ENCODE measurements at regions not wholly inside any gene's neighbourhood (a gene's known extent, or its start where the extent isn't known, plus 50 kb on each side); places are given as distances from the start of the nearest gene placed in this dataset.

GRCh38 chr6:106003268-106003987, 82.7 kb upstream of the PRDM1 start:
- TF ChIP-seq, protein P1, sequence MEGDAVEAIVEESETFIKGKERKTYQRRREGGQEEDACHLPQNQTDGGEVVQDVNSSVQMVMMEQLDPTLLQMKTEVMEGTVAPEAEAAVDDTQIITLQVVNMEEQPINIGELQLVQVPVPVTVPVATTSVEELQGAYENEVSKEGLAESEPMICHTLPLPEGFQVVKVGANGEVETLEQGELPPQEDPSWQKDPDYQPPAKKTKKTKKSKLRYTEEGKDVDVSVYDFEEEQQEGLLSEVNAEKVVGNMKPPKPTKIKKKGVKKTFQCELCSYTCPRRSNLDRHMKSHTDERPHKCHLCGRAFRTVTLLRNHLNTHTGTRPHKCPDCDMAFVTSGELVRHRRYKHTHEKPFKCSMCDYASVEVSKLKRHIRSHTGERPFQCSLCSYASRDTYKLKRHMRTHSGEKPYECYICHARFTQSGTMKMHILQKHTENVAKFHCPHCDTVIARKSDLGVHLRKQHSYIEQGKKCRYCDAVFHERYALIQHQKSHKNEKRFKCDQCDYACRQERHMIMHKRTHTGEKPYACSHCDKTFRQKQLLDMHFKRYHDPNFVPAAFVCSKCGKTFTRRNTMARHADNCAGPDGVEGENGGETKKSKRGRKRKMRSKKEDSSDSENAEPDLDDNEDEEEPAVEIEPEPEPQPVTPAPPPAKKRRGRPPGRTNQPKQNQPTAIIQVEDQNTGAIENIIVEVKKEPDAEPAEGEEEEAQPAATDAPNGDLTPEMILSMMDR (IDR thresholded peaks at IDR 0.05; ENCODE audit: insufficient read depth, low read length, poor library complexity, severe bottlenecking) = no peak
- Histone ChIP-seq H3K36me3 (ENCODE audit: control insufficient read depth, insufficient read depth, low read length) (no peaks in the 10 kb centered on the region), H3K27me3 (ENCODE audit: control insufficient read depth, insufficient read depth, low read length) (no peaks in the 10 kb centered on the region), H3K4me3 (ENCODE audit: low read depth, low read length) (no peak overlapping the region)
- DNase-seq (ENCODE audit: low read depth) = no peak

- TF ChIP-seq, protein P1 (IDR thresholded peaks at IDR 0.05; ENCODE audit: insufficient read depth, low read length, poor library complexity, severe bottlenecking) = no peak
- no peak for DNase-seq (ENCODE audit: low read depth)
- Histone ChIP-seq H3K4me3 (ENCODE audit: low read depth, low read length) (no peak overlapping the region), H3K36me3 (ENCODE audit: control insufficient read depth, insufficient read depth, low read length) (no peaks in the 10 kb centered on the region), H3K27me3 (ENCODE audit: control insufficient read depth, insufficient read depth, low read length) (no peaks in the 10 kb centered on the region)
Observed at GRCh38 chr6:106002005-106002404, 84.1 kb upstream of the PRDM1 start.

DNA sequence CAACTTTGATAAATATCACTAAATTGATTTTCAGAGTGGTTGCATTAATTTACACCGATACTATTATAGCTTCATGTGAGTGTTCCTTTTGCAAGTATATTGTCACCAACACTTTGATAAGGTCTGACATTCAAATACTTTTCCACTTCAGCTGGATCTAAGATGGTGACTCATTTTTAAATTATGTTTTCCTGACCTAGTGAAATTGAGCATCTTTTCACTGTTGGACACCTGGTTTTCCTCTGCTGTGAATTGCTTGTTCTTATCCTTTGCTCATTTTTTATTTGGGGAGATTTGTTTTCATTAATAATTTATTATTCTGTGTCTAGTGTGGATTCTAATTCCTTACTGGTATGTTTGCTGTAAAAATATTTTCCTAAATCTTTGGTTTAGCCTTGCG, 85.2 kb upstream of the PRDM1 start:
- no peak for DNase-seq (ENCODE audit: low read depth)
- Histone ChIP-seq H3K27me3 (ENCODE audit: control insufficient read depth, insufficient read depth, low read length) (no peaks in the 10 kb centered on the region), H3K36me3 (ENCODE audit: control insufficient read depth, insufficient read depth, low read length) (no peaks in the 10 kb centered on the region), H3K4me3 (ENCODE audit: low read depth, low read length) (no peak overlapping the region)
- TF ChIP-seq, protein P1 (IDR thresholded peaks at IDR 0.05; ENCODE audit: insufficient read depth, low read length, poor library complexity, severe bottlenecking) = no peak

DNA sequence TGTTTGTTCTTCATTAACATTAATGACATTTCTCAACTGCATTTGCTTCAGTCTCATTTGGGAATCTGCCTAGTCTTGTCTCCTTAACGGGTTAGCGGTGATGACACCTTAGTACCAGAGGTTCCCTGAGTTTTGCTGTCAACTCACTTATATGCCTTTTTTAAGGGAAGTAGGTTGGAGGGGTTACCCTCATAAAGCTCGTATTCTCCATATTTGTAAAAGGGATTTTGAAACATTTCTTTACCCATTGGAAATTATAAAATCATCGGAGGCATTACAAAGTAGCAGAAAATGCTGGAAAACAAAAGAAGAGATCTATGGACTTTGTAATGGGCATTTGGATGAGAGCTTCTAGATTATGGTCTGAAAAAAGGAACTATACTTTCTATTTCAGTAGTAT, 88.7 kb upstream of the PRDM1 start:
- TF ChIP-seq, protein P1 (IDR thresholded peaks at IDR 0.05; ENCODE audit: insufficient read depth, low read length, poor library complexity, severe bottlenecking) = no peak
- no peak for DNase-seq (ENCODE audit: low read depth)
- Histone ChIP-seq H3K27me3 (ENCODE audit: control insufficient read depth, insufficient read depth, low read length) (peaks cover 3% of the 10 kb centered on the region), H3K36me3 (ENCODE audit: control insufficient read depth, insufficient read depth, low read length) (no peaks in the 10 kb centered on the region), H3K4me3 (ENCODE audit: low read depth, low read length) (no peak overlapping the region)

DNA sequence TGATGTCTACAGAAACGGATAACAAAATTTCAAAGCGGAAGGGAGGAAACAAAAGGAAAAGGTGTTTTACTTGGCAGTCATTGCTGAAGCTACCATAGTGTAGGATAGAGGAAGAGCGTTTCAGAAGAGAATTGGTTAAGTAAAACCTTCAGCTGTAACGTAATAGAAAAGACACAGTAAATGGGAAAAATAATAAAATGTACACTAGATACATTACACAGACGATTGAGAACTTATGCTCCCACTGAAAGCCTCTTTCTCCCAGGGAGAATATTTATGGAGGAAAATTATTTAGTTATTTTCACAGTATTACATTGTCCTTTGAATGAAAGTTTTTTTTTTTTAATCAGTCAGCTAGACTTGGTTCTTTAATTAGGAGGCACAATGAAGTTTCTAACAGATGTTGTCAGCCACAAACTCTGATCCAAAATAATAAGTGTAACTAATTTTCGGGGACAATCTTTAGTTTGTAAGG, 90.7 kb upstream of the PRDM1 start:
- Histone ChIP-seq H3K36me3 (ENCODE audit: control insufficient read depth, insufficient read depth, low read length) (no peaks in the 10 kb centered on the region), H3K27me3 (ENCODE audit: control insufficient read depth, insufficient read depth, low read length) (peaks cover 3% of the 10 kb centered on the region), H3K4me3 (ENCODE audit: low read depth, low read length) (peak overlapping the region; percentile 59)
- TF ChIP-seq, protein P1 (IDR thresholded peaks at IDR 0.05; ENCODE audit: insufficient read depth, low read length, poor library complexity, severe bottlenecking) = no peak
- DNase-seq (ENCODE audit: low read depth) = no peak
